ENCODE measurements at regions not wholly inside any gene's neighbourhood (a gene's known extent, or its start where the extent isn't known, plus 50 kb on each side); places are given as distances from the start of the nearest gene placed in this dataset.

DNA sequence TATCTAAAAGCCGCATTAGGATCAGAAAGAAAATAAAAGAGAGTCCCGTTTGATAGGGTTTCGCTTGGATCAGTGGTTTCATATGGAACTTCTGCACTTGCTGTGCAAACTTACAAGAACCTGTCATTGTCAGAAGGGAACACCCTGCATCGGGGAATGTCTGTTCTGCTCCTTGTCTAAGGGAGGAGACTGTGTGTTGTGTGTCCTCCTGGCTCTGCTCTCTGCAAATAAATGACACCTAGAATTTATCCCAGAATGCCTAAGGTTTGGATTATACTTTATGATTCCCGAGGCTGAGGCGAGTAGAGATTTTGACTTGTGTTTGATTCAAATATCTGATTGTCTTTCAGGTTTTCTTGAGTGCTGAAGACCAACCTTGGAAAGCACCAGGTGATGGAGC is 785.1 kb downstream of the GALR1 start:
- DNase-seq (ENCODE audit: low read depth in 4 of 4, low spot score in 1 of 4): no peak

DNA sequence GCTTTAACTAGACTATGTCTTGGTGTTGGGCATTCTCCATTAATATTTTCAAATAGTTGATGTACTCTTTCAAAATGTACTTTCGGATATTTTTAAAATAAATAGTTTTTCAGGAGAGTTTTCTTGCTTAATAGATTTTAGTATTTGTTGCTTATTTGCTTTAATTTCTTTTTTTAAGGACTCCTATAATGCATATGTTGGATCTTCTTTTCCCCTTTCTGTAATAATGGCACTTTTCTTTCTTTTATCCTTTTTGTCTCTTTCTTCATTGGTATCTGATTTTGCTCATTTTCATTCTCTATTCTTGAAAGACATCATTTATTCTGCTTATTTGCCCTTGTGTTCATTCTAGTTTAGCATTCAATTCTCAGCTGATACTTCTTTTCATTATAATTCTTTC is 791.6 kb downstream of the GALR1 start:
- no peak for DNase-seq (ENCODE audit: low read depth in 4 of 4, low spot score in 1 of 4)

DNA sequence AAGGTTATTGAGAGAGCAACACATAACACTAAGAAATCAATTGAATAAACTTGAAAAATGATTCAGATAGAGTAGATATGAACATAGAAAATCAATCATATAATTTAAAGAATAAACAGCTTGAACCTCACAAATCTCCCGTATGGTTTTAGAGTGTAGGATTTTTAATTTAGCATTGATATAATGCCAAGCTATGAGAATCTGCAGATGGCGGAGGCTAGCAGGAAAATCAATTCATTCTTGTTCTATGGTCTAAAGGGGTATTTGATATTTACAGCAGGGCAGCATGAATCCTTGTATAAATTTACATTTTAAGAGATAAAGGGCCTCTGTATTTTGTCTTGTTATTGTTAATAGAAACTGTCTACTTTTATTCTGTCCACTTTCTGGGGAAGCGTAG is 797.0 kb downstream of the GALR1 start:
- no peak for DNase-seq (ENCODE audit: low read depth in 4 of 4, low spot score in 1 of 4)

DNA sequence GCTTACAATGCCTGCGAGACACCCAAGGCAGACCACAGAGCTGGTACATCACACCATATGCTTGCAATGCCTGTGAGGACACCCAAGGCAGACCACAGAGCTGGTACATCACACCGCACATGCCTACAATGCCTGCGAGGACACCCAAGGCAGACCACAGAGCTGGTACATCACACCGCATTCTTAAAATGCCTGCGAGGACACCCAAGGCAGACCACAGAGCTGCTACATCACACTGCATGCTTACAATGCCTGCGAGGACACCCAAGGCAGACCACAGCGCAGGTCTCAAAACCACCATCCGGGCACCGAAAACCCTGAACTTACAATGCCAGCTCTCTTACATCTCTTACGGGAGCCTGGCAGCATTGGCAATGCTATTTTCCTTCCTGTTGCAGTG is 799.6 kb downstream of the GALR1 start:
- DNase-seq (ENCODE audit: low read depth in 4 of 4, low spot score in 1 of 4): no peak

DNA sequence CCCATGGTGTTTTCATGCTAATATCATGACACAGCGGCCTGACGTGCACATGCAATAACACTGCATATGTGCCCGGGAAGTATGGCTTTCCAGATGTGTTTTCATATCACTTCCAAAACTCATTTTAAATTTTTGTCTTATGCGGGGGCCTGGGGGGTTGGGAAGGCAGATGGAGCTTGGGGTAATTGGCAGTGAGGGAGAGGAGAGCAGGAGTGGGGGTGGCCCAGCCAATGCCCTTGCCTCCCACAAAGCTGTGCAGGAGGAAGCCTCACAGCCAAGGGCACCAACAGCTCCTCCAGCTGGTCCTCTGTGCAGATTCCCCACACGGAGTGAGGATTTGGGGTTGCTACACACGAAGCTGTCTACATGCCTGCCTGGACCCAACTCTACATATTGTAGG is 805.2 kb downstream of the GALR1 start:
- no peak for DNase-seq (ENCODE audit: low read depth in 4 of 4, low spot score in 1 of 4)

DNA sequence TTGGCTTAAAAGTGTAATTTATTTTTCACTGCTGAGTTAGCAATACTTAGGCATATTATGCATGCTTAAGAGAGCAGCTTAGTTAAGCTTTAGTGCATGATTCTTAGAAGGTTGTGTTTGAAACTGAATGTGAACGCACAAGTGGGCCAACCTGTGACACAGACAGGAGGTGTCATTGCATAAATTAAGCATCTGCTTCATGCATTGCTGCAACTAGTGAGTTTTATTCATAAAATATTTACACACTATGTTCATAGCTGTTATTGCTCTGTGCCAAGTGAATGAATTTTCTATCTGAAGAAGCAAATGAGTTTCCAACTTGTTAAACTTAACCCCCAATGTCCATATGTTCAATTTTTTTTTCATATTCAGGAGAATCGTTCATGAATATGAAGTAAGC is 806.4 kb downstream of the GALR1 start:
- no peak for DNase-seq (ENCODE audit: low read depth in 4 of 4, low spot score in 1 of 4)

DNA sequence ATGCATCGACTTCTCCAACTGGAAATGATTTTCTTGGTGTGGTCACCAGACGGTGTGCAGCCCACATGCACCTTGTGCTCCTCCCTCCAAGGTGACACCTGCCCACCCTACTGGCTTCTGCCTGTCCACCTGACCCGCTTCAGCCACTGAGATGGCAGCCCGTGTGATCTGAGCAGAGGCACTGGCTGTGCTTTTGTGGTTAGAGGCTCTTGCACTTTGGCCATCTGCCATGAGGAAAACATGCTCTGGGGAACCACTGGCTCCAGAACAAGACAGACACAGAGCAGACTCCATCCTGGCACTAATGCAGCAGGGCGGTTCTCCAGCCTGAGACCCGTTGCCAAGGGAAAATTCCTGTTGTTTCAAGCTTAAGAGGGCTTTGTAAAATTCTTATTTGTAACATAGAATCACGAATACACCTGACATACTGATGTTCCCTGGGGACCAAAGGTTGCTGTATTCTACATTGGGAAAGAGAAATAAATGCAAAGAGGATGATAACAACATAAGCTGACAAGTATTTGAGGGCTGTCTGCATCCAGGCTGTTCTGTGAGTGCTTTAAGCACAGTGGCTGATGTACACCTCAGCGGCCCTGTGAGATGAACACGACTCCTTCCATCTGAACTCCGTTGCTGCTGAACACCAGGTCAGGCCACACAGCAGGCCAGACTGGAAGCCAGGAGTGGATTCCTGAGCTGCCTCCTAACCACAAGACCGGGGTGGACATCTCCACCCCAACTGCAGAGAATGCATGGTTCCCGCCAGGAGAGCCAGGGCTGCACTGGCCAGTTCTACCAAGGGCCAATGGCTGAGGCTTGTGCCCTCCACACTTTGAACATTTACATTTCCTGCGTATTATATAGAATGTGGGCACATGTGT is 820.4 kb downstream of the GALR1 start:
- no peak for DNase-seq (ENCODE audit: low read depth in 4 of 4, low spot score in 1 of 4)

DNA sequence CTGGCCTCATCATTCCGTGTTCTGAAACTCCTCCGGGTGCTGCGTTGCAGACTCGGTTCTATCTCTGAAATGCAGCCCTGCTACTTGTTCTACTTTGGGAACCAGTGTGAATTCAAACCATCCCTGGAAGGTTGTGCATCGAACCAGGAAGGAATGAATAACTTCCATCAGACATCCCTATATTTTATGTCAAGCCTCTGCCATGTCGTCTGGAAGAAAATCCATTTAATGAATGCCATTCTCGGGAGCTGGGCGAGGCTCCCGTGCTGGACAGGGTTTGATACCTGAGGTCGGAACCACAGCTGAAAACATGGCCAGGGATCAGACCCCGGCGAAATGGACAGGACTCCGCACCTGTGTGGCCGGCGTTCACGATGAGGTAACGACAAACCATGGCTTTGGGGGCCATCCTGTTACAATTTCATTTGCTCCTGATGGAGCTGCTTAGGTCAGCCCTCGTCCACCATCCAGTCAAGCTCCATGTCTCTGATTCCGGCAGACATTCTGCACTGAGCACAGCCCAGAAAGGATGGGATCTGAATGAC is 821.6 kb downstream of the GALR1 start:
- DNase-seq (ENCODE audit: low read depth in 4 of 4, low spot score in 1 of 4): no peak

DNA sequence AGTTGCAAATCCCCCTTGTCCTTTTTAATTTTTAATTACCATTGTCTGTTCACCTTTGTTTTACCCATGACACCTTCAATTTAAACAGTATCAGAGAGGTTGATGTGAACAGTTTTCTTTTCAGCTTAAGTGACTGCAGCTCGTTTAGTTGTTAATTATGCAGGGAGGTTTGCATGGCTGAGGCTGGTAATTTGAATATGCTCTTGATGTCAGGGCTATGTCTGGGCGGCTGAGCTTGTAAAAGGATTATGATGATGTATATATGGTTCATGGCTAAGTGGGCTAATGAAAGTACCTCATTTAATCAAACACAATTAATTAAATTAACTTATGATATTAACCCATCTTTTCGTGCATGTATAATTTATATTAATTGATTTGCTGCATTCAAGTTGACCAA is 822.1 kb downstream of the GALR1 start:
- no peak for DNase-seq (ENCODE audit: low read depth in 4 of 4, low spot score in 1 of 4)

DNA sequence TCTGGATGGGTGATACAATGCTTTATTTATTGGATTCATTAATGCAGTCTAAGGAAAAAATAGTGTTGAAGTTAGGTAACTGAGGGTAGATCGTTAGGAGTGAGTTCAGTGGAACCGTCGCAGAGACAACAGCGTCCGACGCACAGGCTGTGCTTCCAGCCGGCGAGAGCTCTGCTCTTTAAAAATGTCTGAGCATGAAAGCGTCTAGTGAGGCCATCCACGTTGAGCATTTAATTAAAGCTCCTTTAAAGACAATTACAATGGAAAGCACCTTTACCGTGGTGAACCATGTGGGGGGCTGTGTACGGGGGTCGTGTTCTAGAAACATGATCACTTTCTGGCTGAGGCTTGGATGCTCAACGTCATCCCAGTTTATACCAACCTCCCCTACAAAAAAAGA is 822.7 kb downstream of the GALR1 start:
- DNase-seq (ENCODE audit: low read depth in 4 of 4, low spot score in 1 of 4): no peak

DNA sequence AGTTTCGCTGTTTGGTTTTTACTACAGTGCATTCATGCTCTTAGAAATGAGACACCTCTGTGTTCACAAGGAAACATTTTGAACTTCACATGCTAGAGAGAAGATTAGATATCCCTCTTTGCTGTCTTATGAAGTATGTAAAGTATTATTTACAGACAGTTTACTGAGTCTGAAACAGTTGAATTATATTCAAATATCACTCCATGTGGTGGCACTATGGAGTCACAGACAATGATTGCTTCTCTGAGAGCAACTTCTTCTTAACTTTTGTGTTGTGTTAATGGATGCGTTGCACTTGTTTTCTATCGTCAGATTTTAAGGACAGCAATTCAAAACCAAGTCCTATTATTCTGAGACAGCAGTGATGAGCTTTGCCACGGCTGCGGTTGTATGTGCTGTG is 823.6 kb downstream of the GALR1 start:
- DNase-seq (ENCODE audit: low read depth in 4 of 4, low spot score in 1 of 4): no peak

DNA sequence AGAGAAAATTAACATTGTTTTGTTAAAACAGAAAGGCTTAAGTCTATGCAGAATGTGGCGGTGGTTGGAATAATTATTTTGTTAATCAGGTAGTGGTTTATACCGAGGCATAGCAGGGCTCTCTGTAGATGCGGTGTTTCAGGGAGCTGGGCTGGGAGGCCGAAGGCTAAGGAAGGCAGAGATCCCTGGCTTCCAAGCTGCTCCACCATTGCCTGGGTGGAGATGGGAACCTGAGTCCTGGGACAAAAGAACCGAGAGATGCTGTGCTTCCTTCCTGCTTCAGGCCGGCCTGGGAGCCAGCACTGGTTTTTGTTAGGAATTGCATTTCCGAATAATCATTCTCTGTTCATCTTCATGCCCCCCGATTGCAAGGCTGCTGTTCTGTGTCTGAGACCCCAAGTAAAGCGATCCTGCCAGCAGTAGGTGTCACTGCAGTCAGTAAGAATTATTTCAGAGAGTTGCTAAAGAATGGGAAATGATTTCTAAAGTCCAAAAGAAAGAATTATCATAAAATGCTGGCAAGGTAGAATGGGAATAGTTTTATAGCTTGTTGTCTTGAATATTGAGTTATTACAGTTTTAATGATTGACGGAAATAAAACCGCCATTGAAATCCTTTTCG is 824.9 kb downstream of the GALR1 start:
- no peak for DNase-seq (ENCODE audit: low read depth in 4 of 4, low spot score in 1 of 4)

DNA sequence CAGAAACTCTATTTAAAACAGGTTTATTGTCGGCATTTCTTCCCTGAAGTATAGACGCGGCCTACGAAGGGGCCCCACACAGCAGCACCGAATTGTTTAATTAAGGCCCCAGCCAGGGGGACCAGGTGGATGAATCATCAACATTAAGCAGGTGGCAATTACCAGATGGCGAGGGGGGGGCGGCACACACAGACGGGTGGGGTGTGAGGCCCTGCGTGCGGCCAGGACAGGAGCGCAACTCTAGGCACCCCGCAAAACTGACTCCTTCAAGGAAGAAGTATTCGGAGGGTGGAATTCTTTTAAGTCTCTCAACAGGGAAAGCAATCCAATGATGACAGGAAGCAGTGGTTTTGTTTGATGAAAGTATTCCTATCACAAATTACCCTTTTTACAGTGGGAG is 830.4 kb downstream of the GALR1 start:
- DNase-seq (ENCODE audit: low read depth in 4 of 4, low spot score in 1 of 4): no peak

DNA sequence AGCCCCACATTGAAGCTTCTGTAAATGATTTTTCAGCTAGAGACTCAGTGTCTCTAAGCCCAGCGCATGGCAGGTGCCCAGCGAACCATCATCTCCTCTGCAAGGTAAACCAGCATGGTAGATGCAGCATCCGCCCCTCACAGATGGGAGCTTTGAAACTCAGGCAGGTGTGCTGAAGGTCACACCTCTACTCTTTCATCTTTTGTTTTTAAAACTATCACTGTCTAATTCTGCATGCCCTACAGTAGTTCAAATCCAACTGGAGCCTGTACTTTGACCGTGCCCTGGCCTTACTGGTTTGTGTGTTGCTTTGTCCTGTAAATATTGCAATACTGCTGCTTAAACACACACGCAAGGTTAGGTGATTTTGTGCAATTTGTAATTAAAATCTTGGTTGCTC is 831.1 kb downstream of the GALR1 start:
- DNase-seq (ENCODE audit: low read depth in 4 of 4, low spot score in 1 of 4): no peak

DNA sequence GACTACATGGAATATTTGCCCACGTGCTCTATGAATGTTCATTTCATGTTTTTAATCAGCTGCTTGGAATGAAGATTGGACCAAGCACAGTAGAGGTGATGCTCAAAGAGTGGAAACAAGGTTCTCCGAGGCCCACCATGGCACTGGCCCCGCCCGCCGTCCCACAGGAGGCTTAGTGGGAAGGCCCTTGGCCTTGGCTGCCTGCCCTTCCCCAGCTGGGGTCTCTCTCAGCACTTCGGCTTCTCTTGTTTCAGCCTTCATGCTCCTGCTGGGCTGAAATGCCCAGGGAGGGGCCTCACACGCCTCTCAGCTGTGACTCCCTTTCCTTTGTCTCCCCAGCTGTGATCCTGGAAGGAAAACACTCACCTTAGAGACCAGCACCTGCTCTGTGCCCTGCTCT is 833.2 kb downstream of the GALR1 start:
- DNase-seq (ENCODE audit: low read depth in 4 of 4, low spot score in 1 of 4): no peak

DNA sequence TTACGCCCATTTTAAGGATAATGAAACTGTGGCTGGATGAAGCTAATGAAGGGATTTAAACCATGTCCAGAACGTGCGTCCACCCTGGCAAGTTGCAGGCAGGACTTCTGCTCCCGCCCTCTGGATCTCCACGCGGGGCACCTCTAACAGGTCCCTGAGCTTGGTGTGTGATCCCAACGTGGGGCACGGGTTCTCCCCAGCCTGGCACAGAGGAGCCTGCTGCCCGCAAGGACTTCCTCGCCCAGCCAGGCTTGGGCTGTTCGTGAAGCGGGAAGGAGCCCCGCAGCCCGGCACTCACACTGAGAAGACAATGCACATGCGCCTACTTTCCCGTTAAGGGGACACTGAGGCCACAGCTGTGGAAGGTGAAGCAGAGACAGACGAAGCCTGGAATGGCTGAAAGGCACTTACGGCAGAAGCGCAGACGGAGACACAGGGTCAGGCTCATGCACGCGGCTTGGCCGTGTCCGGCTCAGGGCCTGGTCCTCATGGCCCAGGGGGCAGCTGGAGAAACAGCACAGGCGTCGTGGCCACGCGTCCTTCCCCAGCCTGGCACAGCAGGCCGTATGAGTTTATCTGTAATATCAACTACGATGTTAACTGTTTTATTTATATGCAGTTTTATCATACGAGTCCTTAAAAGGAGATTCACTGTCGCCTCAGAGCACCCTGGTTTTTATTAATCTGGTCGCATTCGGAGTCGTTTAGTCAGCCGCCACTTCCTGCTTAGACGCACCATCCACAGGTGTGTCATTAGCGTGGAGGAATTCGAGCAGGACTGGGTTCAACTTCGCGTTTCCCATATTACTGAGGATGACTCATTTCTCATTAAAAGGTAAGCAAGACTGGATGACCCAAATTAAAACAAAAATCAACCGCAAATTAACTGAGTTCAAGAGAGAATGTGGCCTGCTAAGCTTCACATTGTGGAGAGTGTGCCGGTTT is 835.9 kb downstream of the GALR1 start:
- no peak for DNase-seq (ENCODE audit: low read depth in 4 of 4, low spot score in 1 of 4)

DNA sequence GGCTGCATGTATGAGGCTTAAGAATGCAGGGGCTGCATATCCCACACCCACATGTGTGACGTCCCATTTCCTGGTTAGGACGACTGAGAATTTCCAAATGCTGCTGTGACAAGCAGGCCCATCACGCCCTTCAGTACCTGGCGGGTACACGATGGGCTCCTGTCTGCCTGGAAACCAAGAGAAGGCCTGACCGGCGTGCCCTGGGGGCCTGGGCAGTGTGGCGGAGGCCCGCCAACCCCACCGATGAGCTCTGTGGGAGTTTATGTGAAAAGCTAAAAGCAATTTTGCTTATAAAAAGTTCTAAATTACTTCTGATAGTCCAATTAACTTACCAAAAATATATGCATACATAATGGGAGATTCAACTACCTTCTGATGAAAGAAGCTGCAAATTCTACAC is 837.3 kb downstream of the GALR1 start:
- DNase-seq (ENCODE audit: low read depth in 4 of 4, low spot score in 1 of 4): no peak

DNA sequence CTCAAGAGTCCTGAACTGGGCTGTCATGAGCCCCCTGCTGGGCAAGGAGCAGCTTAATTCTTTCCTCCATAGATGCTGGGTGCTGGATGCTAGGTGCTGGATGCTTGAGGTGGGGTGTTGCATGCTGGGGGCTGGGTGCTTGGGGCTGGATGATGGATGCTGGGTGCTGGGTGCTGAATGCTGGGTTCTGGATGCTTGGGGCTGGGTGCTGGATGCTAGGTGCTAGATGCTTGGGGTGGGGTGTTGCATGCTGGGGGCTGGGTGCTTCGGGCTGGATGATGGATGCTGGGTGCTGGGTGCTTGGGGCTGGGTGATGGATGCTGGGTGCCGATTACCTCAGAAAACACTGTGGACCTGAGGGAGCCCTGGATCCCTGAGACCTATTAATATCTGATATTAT is 837.7 kb downstream of the GALR1 start:
- no peak for DNase-seq (ENCODE audit: low read depth in 4 of 4, low spot score in 1 of 4)

DNA sequence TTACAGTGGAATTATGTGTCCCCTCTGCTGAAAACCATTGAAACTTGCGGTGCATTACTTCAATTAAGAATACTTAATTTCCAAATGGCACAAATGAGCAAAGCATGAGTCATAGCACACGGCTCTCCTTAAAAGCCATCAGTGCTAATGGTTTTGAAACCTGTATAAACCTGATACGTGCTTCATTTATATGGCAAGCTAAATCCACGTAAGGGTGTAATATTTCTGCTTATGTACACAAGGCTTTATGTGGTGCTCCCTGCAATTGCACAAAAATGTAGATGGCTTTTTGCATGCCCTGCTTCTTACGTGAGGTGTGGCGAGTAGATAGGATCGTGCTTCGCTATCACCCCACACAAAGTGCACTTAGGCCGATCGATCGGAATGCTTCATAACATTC is 840.9 kb downstream of the GALR1 start:
- no peak for DNase-seq (ENCODE audit: low read depth in 4 of 4, low spot score in 1 of 4)

DNA sequence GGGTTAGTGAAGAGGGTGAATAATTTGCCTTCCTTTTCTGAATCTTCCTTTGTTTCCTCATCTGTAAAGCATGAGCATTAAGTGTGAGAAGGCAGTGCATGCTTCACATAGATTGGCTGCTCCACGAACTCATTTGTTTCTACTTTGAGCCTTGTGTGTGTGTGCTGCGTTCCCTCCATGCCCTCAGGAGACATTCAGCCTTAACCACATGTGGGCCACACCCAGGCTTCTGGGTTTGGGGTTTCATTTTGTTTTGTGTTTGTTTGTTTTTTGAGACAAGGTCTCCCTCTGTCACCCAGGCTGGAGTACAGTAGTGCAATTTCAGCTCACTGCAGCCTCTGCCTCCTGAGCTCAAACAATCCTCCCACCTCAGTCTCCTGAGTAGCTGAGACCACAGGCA is 843.3 kb downstream of the GALR1 start:
- no peak for DNase-seq (ENCODE audit: low read depth in 4 of 4, low spot score in 1 of 4)

DNA sequence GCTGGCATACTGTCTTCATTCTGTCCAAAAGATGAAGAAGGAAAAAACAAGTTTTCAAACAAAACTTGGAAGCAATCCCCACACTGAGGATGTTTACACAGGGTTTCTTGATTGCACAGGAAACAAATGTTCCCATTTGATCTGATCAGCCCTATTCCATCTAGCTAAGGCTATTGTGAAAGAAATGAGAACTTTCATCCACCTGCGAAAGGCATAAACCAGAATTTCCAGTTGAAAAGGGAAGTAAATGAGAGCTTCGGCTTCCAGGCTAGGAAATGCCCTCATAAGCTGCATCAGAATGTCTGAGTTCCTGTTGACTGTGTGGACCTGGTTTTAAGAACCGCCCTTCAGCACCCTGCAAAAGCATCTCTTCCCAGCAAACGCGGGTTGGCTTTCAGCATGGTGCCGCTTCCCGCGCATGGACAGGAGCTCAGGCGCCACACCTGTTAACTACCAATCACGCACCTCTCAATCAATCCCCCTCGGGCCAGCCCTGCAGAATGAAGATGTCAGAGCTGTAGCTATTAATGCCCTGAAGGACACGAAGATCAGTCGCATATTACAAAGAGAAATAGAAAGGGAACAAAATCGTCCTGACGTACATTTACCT is 850.4 kb downstream of the GALR1 start:
- no peak for DNase-seq (ENCODE audit: low read depth in 4 of 4, low spot score in 1 of 4)
